OCI-LY1 (cell line): ENCODE measurements at regions not wholly inside any gene's neighbourhood (a gene's known extent, or its start where the extent isn't known, plus 50 kb on each side); places are given as distances from the start of the nearest gene placed in this dataset.

Experiments used
- CTCF ChIP-seq: fragments of 200-600 bp; sonication (generic), shearing (Covaris generic); IDR thresholded peaks from 2 replicates; pipeline ENCODE4 v1.5.1; 2017; ENCODE audit warnings: mild to moderate bottlenecking, antibody characterized with exemption, low read length, moderate library complexity, mixed read lengths
- EZH2 ChIP-seq: fragments of 200-600 bp; sonication (generic), shearing (Covaris generic); IDR thresholded peaks from 2 replicates; pipeline ENCODE4 v1.8.0; 2017; ENCODE audit warnings: borderline replicate concordance, mixed run types, mild to moderate bottlenecking, antibody characterized with exemption, low read length, moderate library complexity, mixed read lengths

- TF ChIP-seq CTCF (no peak), EZH2 (no peak)
Measured at GRCh38 chr1:96660051-96660450, 61.5 kb upstream of the PTBP2 start.
